Effector memory CD4-positive, alpha-beta T cell (primary cell): ENCODE measurements at regions not wholly inside any gene's neighbourhood (a gene's known extent, or its start where the extent isn't known, plus 50 kb on each side); places are given as distances from the start of the nearest gene placed in this dataset.

ENCODE experiments used
- DNase-seq, 3 donors: peaks; one replicate each; pipeline ENCODE4 v3.0.0-alpha.2; 2020
- H3K27ac ChIP-seq: 2 replicates; pipeline ENCODE4 v1.7.0; 2013; ENCODE audit warnings: mild to moderate bottlenecking, low read length, moderate library complexity; ENCODE audit not compliant: insufficient read depth, poor library complexity, severe bottlenecking
- H3K27me3 ChIP-seq: replicated peaks from 2 replicates; pipeline ENCODE4 v1.7.0; 2013; ENCODE audit warnings: mild to moderate bottlenecking, low read length; ENCODE audit not compliant: insufficient read depth, control insufficient read depth, poor library complexity, severe bottlenecking
- H3K36me3 ChIP-seq: 2 replicates; pipeline ENCODE4 v1.7.0; 2013; ENCODE audit warnings: mild to moderate bottlenecking, low read length, moderate library complexity; ENCODE audit not compliant: control insufficient read depth, insufficient read depth
- H3K4me1 ChIP-seq: 2 replicates; pipeline ENCODE4 v1.7.0; 2013; ENCODE audit warnings: low read length, mild to moderate bottlenecking; ENCODE audit not compliant: control insufficient read depth, insufficient read depth, poor library complexity, severe bottlenecking
- H3K4me3 ChIP-seq: 2 replicates; pipeline ENCODE4 v1.7.0; 2013; ENCODE audit warnings: low read length, low read depth, mild to moderate bottlenecking; ENCODE audit not compliant: insufficient read depth, poor library complexity, severe bottlenecking
- H3K9me3 ChIP-seq: 2 replicates; pipeline ENCODE4 v1.7.0; 2013; ENCODE audit warnings: mild to moderate bottlenecking, low read length, moderate library complexity; ENCODE audit not compliant: control insufficient read depth

DNA sequence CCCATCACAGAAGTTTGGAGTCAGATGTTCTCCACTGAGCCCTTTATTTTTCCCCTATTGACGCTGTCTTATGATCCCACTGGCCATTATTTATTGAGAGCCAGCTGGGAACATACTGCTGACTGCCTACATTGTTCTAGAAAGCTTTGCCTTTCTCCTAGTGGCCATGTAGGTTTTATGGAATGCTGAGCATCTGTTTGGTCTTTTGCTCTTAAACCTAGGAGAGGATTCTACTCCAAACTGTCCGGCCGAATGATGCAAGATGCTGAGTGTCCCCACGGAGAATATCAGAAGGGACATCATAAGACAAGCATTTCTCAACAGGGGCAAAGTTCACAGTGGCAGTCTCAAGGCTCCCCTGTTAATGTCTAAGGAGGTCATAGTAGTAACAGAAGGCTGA, 171.4 kb downstream of the ARRDC4 start:
- no peak for DNase-seq
- Histone ChIP-seq H3K27me3 (no peaks in the 10 kb centered on the region), H3K9me3 (no peaks in the 10 kb centered on the region), H3K4me1 (no peaks in the 10 kb centered on the region), H3K4me3 (no peak overlapping the region), H3K36me3 (no peaks in the 10 kb centered on the region), H3K27ac (no peak overlapping the region)

DNA sequence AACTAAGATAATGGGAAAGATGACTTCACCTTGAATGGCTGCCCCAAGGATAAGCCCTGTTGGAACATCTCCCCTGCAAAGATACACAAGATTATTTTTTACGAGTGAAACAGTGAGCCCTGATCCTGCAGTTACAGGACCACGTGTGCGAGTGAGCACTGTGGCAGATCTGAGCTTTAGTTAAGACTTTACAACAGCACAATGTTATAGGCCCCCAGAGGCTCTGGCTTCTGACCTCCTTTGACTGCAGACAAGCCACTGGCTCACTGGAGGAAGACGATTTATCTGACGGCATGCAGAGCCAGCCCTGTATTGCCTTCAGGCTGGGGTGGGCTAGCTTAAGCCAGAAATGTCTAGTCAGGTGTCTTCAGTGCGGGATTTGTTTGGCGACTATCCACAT, 174.4 kb downstream of the ARRDC4 start:
- no peak overlapping the region for H3K4me3 ChIP-seq
- no peak overlapping the region for H3K27ac ChIP-seq
- H3K27me3 ChIP-seq, result no peaks in the 10 kb centered on the region
- no peaks in the 10 kb centered on the region for H3K36me3 ChIP-seq
- no peaks in the 10 kb centered on the region for H3K9me3 ChIP-seq
- no peak for DNase-seq
- H3K4me1 ChIP-seq, result no peaks in the 10 kb centered on the region

DNA sequence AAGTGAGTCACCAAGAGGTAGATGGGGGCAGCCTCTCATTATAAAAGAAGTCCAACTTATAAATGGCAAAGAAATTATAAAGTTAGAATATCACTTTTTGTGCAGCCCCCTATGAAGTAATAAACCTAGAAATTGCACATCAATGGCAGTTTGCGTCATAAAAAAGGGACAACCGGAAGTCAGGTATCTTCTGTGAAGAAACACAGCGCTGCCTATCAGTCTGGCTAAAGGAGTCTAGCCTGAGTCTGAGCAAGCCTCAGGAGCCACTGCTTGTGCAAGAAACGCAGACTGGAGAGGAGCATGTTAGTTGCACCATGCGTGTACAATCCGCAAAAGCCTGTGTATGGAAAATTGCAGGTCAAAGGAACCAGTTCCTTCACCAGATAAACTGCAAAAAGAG, 178.4 kb downstream of the ARRDC4 start:
- no peak for DNase-seq
- Histone ChIP-seq H3K4me1 (no peaks in the 10 kb centered on the region), H3K27me3 (no peaks in the 10 kb centered on the region), H3K4me3 (no peak overlapping the region), H3K36me3 (no peaks in the 10 kb centered on the region), H3K27ac (no peak overlapping the region), H3K9me3 (no peaks in the 10 kb centered on the region)

DNA sequence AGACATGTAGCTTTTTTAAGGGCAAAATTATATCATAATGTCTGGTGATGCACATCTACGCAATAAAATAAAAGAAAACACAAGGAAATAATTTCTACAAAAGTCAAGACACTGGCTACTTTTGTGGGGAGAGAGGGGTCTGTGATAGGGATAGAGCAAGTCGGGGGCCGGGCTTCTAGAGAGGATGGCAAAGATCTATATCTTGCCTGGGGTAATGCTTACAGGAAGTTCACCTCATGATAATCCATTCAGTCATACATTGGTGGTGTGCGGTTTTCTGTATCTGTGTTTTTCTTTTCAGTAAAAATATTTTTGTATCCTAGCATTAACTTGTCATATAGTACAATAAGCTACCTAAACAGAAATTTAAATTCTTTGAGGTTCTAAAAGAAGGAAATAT, 178.8 kb downstream of the ARRDC4 start:
- H3K27ac ChIP-seq, result no peak overlapping the region
- no peak for DNase-seq
- no peaks in the 10 kb centered on the region for H3K36me3 ChIP-seq
- H3K27me3 ChIP-seq, result no peaks in the 10 kb centered on the region
- H3K9me3 ChIP-seq, result no peaks in the 10 kb centered on the region
- H3K4me3 ChIP-seq, result no peak overlapping the region
- H3K4me1 ChIP-seq, result no peaks in the 10 kb centered on the region

DNA sequence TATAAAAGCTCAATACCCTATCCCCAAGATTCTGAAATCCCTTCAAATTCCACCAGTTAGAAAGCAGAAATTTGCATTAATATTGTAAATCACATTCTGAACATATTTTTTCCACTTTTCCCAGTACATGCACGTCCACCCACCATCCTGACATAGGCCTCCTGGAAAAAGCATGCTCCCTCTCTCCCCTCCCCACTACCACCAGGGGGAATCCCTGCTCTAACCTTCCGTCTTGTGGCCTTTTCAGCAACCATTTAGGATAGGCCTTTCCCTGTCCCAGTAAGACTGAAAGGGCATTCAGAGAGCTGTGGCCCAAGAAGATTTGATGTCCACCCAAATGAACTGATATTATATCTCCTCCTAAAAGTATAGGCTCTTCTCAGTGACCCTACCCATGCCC, 182.1 kb downstream of the ARRDC4 start:
- no peaks in the 10 kb centered on the region for H3K36me3 ChIP-seq
- no peak for DNase-seq
- no peak overlapping the region for H3K4me3 ChIP-seq
- no peaks in the 10 kb centered on the region for H3K27me3 ChIP-seq
- H3K27ac ChIP-seq, result no peak overlapping the region
- no peaks in the 10 kb centered on the region for H3K9me3 ChIP-seq
- no peaks in the 10 kb centered on the region for H3K4me1 ChIP-seq

DNA sequence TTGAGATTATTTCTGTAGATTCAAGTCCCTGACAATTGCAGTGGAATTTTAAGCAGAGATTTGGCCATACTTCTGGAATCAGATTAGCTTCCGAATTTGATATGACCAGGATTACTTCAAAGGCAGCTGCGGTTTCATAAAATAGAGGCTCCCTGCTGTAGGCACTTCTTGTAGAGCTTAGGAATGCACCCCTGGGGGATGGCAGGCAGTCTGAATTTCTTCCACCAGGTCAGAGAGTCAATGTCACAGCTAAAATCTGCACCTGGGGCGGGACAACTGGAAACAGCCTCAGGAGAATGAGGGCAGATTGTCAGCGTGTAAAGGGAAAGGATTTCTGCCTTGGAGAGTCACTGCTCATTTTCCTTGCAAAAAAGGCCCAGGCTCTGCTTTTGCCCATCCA, 182.6 kb downstream of the ARRDC4 start:
- Histone ChIP-seq H3K27ac (no peak overlapping the region), H3K36me3 (no peaks in the 10 kb centered on the region), H3K4me1 (no peaks in the 10 kb centered on the region), H3K9me3 (no peaks in the 10 kb centered on the region), H3K27me3 (no peaks in the 10 kb centered on the region), H3K4me3 (no peak overlapping the region)
- DNase-seq, result no peak

DNA sequence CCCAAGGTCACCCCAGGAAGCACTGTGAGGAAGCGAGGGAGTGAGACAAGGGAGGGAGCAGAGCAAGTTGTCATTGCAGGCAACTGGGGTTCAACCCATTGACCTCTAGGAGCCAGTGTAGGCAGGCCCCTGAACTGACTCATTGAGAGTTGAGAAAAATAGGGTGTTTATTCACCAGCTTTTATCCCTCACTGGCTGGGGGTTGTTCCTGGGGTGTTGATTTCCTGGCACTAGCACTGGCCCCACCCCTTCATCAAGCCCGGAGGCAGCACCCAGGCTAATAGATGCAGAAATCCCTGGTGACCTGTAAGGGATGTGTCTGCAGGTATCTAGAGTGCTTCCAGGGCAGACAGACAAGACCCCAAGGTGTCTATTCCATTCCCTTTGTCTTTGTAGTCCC, 183.9 kb downstream of the ARRDC4 start:
- no peak for DNase-seq

DNA sequence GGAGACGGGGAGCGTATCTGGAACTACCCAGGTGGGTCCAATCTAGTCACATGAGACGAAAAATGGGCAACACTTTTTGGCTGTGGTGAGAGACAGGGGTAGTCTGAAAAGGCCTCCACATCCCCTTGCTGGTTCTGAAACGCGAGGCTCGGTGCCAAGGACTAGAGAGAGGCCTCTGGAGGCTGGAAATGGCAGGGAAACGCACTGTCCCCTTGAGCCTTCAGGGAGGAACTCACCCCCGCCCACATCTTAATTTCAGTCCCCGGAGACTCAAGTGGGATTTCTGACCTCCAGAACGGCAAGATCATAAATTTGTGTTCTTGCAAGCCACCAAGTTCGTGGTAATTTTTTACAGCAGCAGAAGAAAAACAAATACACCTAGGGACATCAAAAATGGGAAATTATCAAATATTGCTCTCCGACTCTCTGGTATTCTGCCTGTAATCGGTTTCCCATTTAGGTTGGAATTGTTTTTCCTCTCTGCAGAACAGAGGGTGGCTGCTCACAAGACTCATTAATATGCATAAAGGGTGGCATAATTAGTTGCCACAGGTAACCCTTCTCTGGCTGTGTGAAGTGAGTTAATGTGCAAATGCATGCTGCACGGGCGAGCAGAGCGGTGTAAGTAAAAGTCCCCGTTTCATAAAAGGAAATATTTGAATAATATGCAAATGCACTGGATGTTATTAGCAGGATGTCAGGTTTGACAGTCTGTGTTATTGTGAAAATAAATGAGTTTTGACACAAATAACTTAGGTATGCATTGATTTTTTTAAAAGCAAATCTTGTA, 185.7 kb downstream of the ARRDC4 start:
- Histone ChIP-seq H3K4me3 (no peak overlapping the region), H3K36me3 (no peaks in the 10 kb centered on the region), H3K27me3 (no peaks in the 10 kb centered on the region), H3K4me1 (no peaks in the 10 kb centered on the region), H3K27ac (no peak overlapping the region), H3K9me3 (no peaks in the 10 kb centered on the region)
- no peak for DNase-seq

More for the DNA sequence above, 183.9 kb downstream of the ARRDC4 start:
- H3K27me3 ChIP-seq, result no peaks in the 10 kb centered on the region
- H3K9me3 ChIP-seq, result no peaks in the 10 kb centered on the region
- no peak overlapping the region for H3K27ac ChIP-seq
- no peaks in the 10 kb centered on the region for H3K36me3 ChIP-seq
- H3K4me1 ChIP-seq, result no peaks in the 10 kb centered on the region
- H3K4me3 ChIP-seq, result no peak overlapping the region

DNA sequence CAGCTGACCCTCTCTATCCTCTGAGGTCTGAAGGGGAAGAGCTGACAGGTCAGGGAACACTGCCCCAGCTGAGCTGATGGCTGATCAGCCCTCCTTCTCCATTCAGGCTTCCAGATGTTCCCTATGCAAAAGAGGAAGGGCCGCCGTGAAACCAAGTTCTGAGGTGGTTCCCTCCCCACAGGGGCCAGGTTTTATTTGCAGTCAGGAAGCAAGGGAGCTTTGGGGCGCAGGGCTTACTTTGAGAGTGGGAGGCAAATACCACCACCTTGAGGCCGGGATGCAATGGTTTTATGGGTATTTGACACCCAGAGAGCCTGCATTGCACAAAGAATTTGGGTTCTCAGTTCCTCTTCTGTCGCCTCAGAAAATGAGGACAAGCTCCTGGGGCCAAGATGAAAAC, 186.9 kb downstream of the ARRDC4 start:
- DNase-seq, result no peak

DNA sequence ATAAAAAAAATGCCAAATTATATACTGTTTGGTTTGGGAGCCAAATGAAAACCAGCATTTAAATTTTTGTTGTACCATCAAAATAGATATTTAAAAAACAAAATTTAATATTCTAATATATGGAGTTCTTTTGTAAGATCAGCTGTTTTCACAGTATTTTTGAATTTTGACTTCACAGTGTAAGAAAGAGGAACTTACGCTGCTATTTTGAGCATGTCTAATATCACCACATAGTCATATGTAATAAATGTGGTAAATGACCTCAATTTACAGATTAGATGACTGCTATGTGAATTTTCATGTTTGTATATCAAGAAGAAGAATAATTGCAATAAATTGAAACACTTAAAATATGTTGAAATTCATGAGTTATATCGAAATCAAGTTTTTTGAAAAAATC, 189.6 kb downstream of the ARRDC4 start:
- Histone ChIP-seq H3K9me3 (no peaks in the 10 kb centered on the region), H3K27ac (no peak overlapping the region), H3K4me3 (no peak overlapping the region), H3K36me3 (no peaks in the 10 kb centered on the region), H3K27me3 (no peaks in the 10 kb centered on the region), H3K4me1 (no peaks in the 10 kb centered on the region)
- DNase-seq, result no peak

More for the DNA sequence above, 186.9 kb downstream of the ARRDC4 start:
- H3K4me3 ChIP-seq, result no peak overlapping the region
- no peaks in the 10 kb centered on the region for H3K27me3 ChIP-seq
- no peaks in the 10 kb centered on the region for H3K4me1 ChIP-seq
- no peaks in the 10 kb centered on the region for H3K9me3 ChIP-seq
- H3K36me3 ChIP-seq, result no peaks in the 10 kb centered on the region
- H3K27ac ChIP-seq, result no peak overlapping the region
